ENCODE measurements at regions not wholly inside any gene's neighbourhood (a gene's known extent, or its start where the extent isn't known, plus 50 kb on each side); places are given as distances from the start of the nearest gene placed in this dataset.

GRCh38 chr12:61804301-61804700, 455.9 kb upstream of the USP15 start:
- no peak for DNase-seq (ENCODE audit: extremely low spot score, unreplicated experiment)
- Mint-ChIP-seq H3K27ac (no peak overlapping the region), H3K4me1 (ENCODE audit: unreplicated experiment) (no peaks in the 10 kb centered on the region), H3K27me3 (no peaks in the 10 kb centered on the region), H3K4me3 (no peak overlapping the region), H3K36me3 (no peaks in the 10 kb centered on the region), H3K9me3 (no peaks in the 10 kb centered on the region)
- TF ChIP-seq CTCF (conservative IDR thresholded peaks at IDR 0.05) = no peak

DNA sequence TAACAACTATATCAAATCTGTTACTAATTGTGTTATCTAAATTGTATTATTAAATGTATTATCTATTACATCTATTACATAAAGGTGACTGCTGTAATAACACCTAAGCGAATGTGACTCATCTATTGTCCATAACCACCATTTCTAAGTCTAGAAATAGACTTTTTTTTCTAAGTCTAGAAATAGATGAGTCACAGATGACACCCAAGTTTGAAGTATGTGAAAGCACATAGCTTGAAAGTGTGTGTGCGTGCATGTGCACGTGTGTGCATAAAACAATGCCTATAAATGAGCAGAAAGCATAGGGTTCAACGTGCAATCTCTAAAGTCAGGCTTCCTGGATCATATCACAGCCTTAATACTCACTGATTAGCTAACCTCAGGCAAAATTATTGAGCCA, 451.3 kb upstream of the USP15 start:
- DNase-seq (ENCODE audit: extremely low spot score, unreplicated experiment) = no peak
- no peaks in the 10 kb centered on the region for H3K36me3 Mint-ChIP-seq
- H3K9me3 Mint-ChIP-seq = no peaks in the 10 kb centered on the region
- H3K27ac Mint-ChIP-seq = no peak overlapping the region
- no peak for TF ChIP-seq CTCF (conservative IDR thresholded peaks at IDR 0.05)
- H3K4me1 Mint-ChIP-seq (ENCODE audit: unreplicated experiment) = no peaks in the 10 kb centered on the region
- H3K27me3 Mint-ChIP-seq = no peaks in the 10 kb centered on the region
- H3K4me3 Mint-ChIP-seq = no peak overlapping the region

GRCh38 chr12:61810486-61810885, 449.7 kb upstream of the USP15 start:
- no peak overlapping the region for H3K4me3 Mint-ChIP-seq
- H3K27me3 Mint-ChIP-seq = no peaks in the 10 kb centered on the region
- no peak for DNase-seq (ENCODE audit: extremely low spot score, unreplicated experiment)
- H3K4me1 Mint-ChIP-seq (ENCODE audit: unreplicated experiment) = no peaks in the 10 kb centered on the region
- no peak overlapping the region for H3K27ac Mint-ChIP-seq
- no peaks in the 10 kb centered on the region for H3K36me3 Mint-ChIP-seq
- no peak for TF ChIP-seq CTCF (conservative IDR thresholded peaks at IDR 0.05)
- H3K9me3 Mint-ChIP-seq = no peaks in the 10 kb centered on the region

DNA sequence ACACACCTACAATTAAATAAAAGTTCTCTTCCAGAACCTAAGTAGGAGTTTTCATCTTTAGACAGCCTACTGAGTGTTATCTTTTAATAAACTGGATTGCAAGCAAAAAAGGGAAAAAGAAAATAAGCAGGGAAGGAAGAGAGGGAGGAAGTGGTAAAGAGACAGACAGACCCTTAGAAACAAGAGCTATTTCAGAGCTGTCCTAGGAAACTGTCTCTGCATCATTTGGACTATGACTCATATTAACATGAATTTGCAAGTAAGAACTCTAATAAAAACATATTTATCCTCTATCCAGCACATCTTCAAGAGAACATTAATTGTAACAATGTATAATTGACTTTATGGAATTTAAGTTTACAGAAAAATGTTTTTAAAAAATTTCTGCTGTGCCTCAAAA, 438.8 kb upstream of the USP15 start:
- Mint-ChIP-seq H3K9me3 (no peaks in the 10 kb centered on the region), H3K4me1 (ENCODE audit: unreplicated experiment) (no peaks in the 10 kb centered on the region), H3K36me3 (no peaks in the 10 kb centered on the region)

DNA sequence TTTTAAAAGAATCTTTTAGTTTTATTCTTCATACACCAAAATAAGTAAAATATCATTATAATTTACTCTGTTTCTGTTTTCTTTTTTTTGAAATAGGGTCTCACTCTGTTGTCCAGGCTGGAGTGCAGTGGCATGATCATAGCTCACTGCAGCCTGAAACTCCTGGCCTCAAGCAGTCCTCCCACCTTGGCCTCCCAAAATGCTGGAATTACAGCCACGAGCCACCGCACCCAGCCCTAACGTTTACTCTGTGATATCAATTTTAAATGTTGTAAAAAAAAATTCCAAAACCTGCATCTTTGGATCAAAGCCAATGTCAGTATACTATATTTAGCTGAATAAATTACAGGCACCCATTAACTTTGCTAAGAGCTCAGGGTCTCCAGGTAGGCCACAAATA, 437.1 kb upstream of the USP15 start:
- Mint-ChIP-seq H3K9me3 (no peaks in the 10 kb centered on the region), H3K4me1 (ENCODE audit: unreplicated experiment) (no peaks in the 10 kb centered on the region), H3K27me3 (no peaks in the 10 kb centered on the region), H3K27ac (no peak overlapping the region), H3K36me3 (no peaks in the 10 kb centered on the region), H3K4me3 (no peak overlapping the region)
- no peak for TF ChIP-seq CTCF (conservative IDR thresholded peaks at IDR 0.05)
- DNase-seq (ENCODE audit: extremely low spot score, unreplicated experiment) = no peak

More for the DNA sequence above, 438.8 kb upstream of the USP15 start:
- H3K27me3 Mint-ChIP-seq = no peaks in the 10 kb centered on the region
- H3K27ac Mint-ChIP-seq = no peak overlapping the region
- TF ChIP-seq CTCF (conservative IDR thresholded peaks at IDR 0.05) = no peak
- no peak for DNase-seq (ENCODE audit: extremely low spot score, unreplicated experiment)
- no peak overlapping the region for H3K4me3 Mint-ChIP-seq

DNA sequence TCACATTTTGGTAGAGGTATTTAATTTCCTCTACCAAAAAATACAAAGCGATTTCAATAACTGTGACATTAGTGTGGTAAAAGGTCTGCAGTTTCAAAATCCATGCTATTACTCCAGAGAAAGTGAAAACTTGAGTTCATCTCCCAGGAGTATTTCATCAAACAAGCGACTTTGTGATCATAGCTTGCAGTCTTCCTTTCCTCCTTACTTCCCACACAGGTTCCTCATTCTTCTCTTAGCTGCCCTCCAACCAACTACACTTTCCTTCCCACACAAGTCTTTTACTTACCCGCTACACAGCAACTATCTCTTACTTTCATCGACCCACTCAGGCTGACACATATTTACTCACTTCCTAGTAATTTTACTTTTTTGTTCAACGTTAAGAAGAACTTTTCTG, 413.4 kb upstream of the USP15 start:
- H3K9me3 Mint-ChIP-seq = no peaks in the 10 kb centered on the region
- no peaks in the 10 kb centered on the region for H3K36me3 Mint-ChIP-seq
- H3K27me3 Mint-ChIP-seq = no peaks in the 10 kb centered on the region
- no peak for TF ChIP-seq CTCF (conservative IDR thresholded peaks at IDR 0.05)
- no peak overlapping the region for H3K27ac Mint-ChIP-seq
- H3K4me3 Mint-ChIP-seq = no peak overlapping the region
- H3K4me1 Mint-ChIP-seq (ENCODE audit: unreplicated experiment) = no peaks in the 10 kb centered on the region
- DNase-seq (ENCODE audit: extremely low spot score, unreplicated experiment) = no peak
